Liver (tissue), 7 donors: ENCODE measurements at regions not wholly inside any gene's neighbourhood (a gene's known extent, or its start where the extent isn't known, plus 50 kb on each side); places are given as distances from the start of the nearest gene placed in this dataset.

ENCODE experiments used
- DNase-seq: peaks from one replicate; pipeline ENCODE4 v3.0.0-alpha.2; 2017; ENCODE audit warnings: low spot score
- H3K27ac ChIP-seq, 2 donors: one replicate each; pipeline ENCODE4 v1.7.0; 2013; ENCODE audit warnings: inconsistent platforms in 2 of 2, low read length in 2 of 2, control low read depth in 1 of 2, low read depth in 1 of 2, mild to moderate bottlenecking in 1 of 2
- H3K27me3 ChIP-seq, 4 donors: one replicate each; pipeline versions ENCODE4 v1.6.1 to v1.7.0; 2013; ENCODE audit warnings: low read length in 3 of 4, inconsistent platforms in 1 of 4, mild to moderate bottlenecking in 1 of 4, moderate library complexity in 1 of 4; ENCODE audit not compliant: control insufficient read depth in 4 of 4, insufficient read depth in 4 of 4
- H3K36me3 ChIP-seq, 4 donors: one replicate each; pipeline versions ENCODE4 v1.6.1 to v1.7.0; 2013; ENCODE audit warnings: low read length in 3 of 4, mild to moderate bottlenecking in 3 of 4, low read depth in 1 of 4, moderate library complexity in 1 of 4; ENCODE audit not compliant: control insufficient read depth in 4 of 4, insufficient read depth in 3 of 4
- H3K4me1 ChIP-seq, 4 donors: one replicate each; pipeline versions ENCODE4 v1.6.1 to v1.7.0; 2013; ENCODE audit warnings: low read length in 3 of 4, mild to moderate bottlenecking in 3 of 4, moderate library complexity in 1 of 4; ENCODE audit not compliant: control insufficient read depth in 4 of 4, insufficient read depth in 4 of 4
- H3K4me3 ChIP-seq, 3 donors: one replicate each; pipeline versions ENCODE4 v1.6.1 to v1.7.0; 2013; ENCODE audit warnings: low read length in 3 of 3, control low read depth in 1 of 3, low read depth in 1 of 3, mild to moderate bottlenecking in 1 of 3
- H3K9ac ChIP-seq, 2 donors: one replicate each; pipeline ENCODE4 v1.7.0; 2013; ENCODE audit warnings: low read length in 2 of 2, mild to moderate bottlenecking in 2 of 2, moderate library complexity in 2 of 2, control low read depth in 1 of 2, low read depth in 1 of 2
- H3K9me3 ChIP-seq, 4 donors: one replicate each; pipeline versions ENCODE4 v1.6.1 to v1.7.0; 2013; ENCODE audit warnings: low read length in 3 of 4; ENCODE audit not compliant: control insufficient read depth in 4 of 4
- FOXA1 ChIP-seq: IDR thresholded peaks from 2 replicates; pipeline ENCODE4 v1.6.1; 2016; ENCODE audit warnings: antibody characterized with exemption
- FOXA2 ChIP-seq: IDR thresholded peaks from 2 replicates; pipeline ENCODE4 v1.6.1; 2016; ENCODE audit warnings: antibody characterized with exemption
- GABPA ChIP-seq, 2 donors: IDR thresholded peaks in 1 of 2; conservative IDR thresholded peaks in 1 of 2; 2 replicates each; pipeline ENCODE4 v1.6.1; 2016; ENCODE audit warnings: antibody characterized with exemption in 2 of 2, mild to moderate bottlenecking in 1 of 2, moderate library complexity in 1 of 2
- HNF4A ChIP-seq, 2 donors: conservative IDR thresholded peaks; 2 replicates each; pipeline ENCODE4 v1.6.1; 2016; ENCODE audit warnings: antibody characterized with exemption in 2 of 2, mild to moderate bottlenecking in 2 of 2
- HNF4G ChIP-seq: IDR thresholded peaks from 2 replicates; pipeline ENCODE4 v1.6.1; 2016; ENCODE audit warnings: antibody characterized with exemption
- JUND ChIP-seq, 2 donors: IDR thresholded peaks; 2 replicates each; pipeline ENCODE4 v1.6.1; 2016; ENCODE audit warnings: antibody characterized with exemption in 2 of 2
- MAX ChIP-seq: IDR thresholded peaks from 2 replicates; pipeline ENCODE4 v1.6.1; 2016; ENCODE audit warnings: antibody characterized with exemption
- NR2F2 ChIP-seq: IDR thresholded peaks from 2 replicates; pipeline ENCODE4 v1.6.1; 2016; ENCODE audit warnings: antibody characterized with exemption
- RAD21 ChIP-seq, 2 donors: IDR thresholded peaks; 2 replicates each; pipeline ENCODE4 v1.6.1; 2016; ENCODE audit warnings: antibody characterized with exemption in 2 of 2, mild to moderate bottlenecking in 2 of 2
- RXRA ChIP-seq, 2 donors: IDR thresholded peaks; 2 replicates each; pipeline ENCODE4 v1.6.1; 2017 to 2018; ENCODE audit warnings: antibody characterized with exemption in 2 of 2, mild to moderate bottlenecking in 1 of 2
- TAF1 ChIP-seq: conservative IDR thresholded peaks from 2 replicates; pipeline ENCODE4 v1.6.1; 2016; ENCODE audit warnings: antibody characterized with exemption, mild to moderate bottlenecking
- YY1 ChIP-seq: IDR thresholded peaks from 2 replicates; pipeline ENCODE4 v1.6.1; 2016; ENCODE audit warnings: antibody characterized with exemption, mild to moderate bottlenecking
- WGBS: extraction: QIAGEN DNeasy Blood & Tissue Kit; methylation state at CpG from one replicate; pipeline ENCODE4 v1.1.7; 2013; 5-methylcytosine and 5-hydroxymethylcytosine counted together
- TF ChIP-seq, protein P1 (sequence below): IDR thresholded peaks from 2 replicates; pipeline ENCODE4 v1.6.1; 2016; ENCODE audit warnings: antibody characterized with exemption
- TF ChIP-seq, protein P2 (sequence below): IDR thresholded peaks from 2 replicates; pipeline ENCODE4 v1.6.1; 2016; ENCODE audit warnings: antibody characterized with exemption
- TF ChIP-seq, protein P3 (sequence below): IDR thresholded peaks from 2 replicates; pipeline ENCODE4 v1.6.1; 2016; ENCODE audit warnings: antibody characterized with exemption, mild to moderate bottlenecking
- donor health status: healthy.
- donor health status: healthy.
- donor health status: healthy.
- donor health status: healthy.

- H3K9me3 ChIP-seq: no peaks in the 10 kb centered on the region
- no peaks in the 10 kb centered on the region for H3K36me3 ChIP-seq
- no peaks in the 10 kb centered on the region for H3K4me1 ChIP-seq
- TF ChIP-seq GABPA (IDR thresholded peaks at IDR 0.05 in 1 of 2, conservative IDR thresholded peaks at IDR 0.05 in 1 of 2) (no peak), YY1 (no peak), HNF4G (no peak), NR2F2 (no peak), RAD21 (IDR thresholded peaks at IDR 0.05) (no peak), HNF4A (conservative IDR thresholded peaks at IDR 0.05) (no peak), RXRA (IDR thresholded peaks at IDR 0.05) (no peak), FOXA2 (no peak), MAX (no peak), TAF1 (no peak), FOXA1 (no peak), JUND (IDR thresholded peaks at IDR 0.05) (no peak)
- TF ChIP-seq, protein P1, sequence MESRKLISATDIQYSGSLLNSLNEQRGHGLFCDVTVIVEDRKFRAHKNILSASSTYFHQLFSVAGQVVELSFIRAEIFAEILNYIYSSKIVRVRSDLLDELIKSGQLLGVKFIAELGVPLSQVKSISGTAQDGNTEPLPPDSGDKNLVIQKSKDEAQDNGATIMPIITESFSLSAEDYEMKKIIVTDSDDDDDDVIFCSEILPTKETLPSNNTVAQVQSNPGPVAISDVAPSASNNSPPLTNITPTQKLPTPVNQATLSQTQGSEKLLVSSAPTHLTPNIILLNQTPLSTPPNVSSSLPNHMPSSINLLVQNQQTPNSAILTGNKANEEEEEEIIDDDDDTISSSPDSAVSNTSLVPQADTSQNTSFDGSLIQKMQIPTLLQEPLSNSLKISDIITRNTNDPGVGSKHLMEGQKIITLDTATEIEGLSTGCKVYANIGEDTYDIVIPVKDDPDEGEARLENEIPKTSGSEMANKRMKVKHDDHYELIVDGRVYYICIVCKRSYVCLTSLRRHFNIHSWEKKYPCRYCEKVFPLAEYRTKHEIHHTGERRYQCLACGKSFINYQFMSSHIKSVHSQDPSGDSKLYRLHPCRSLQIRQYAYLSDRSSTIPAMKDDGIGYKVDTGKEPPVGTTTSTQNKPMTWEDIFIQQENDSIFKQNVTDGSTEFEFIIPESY: no peak
- TF ChIP-seq, protein P2, sequence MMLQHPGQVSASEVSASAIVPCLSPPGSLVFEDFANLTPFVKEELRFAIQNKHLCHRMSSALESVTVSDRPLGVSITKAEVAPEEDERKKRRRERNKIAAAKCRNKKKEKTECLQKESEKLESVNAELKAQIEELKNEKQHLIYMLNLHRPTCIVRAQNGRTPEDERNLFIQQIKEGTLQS: no peak
- TF ChIP-seq, protein P3, sequence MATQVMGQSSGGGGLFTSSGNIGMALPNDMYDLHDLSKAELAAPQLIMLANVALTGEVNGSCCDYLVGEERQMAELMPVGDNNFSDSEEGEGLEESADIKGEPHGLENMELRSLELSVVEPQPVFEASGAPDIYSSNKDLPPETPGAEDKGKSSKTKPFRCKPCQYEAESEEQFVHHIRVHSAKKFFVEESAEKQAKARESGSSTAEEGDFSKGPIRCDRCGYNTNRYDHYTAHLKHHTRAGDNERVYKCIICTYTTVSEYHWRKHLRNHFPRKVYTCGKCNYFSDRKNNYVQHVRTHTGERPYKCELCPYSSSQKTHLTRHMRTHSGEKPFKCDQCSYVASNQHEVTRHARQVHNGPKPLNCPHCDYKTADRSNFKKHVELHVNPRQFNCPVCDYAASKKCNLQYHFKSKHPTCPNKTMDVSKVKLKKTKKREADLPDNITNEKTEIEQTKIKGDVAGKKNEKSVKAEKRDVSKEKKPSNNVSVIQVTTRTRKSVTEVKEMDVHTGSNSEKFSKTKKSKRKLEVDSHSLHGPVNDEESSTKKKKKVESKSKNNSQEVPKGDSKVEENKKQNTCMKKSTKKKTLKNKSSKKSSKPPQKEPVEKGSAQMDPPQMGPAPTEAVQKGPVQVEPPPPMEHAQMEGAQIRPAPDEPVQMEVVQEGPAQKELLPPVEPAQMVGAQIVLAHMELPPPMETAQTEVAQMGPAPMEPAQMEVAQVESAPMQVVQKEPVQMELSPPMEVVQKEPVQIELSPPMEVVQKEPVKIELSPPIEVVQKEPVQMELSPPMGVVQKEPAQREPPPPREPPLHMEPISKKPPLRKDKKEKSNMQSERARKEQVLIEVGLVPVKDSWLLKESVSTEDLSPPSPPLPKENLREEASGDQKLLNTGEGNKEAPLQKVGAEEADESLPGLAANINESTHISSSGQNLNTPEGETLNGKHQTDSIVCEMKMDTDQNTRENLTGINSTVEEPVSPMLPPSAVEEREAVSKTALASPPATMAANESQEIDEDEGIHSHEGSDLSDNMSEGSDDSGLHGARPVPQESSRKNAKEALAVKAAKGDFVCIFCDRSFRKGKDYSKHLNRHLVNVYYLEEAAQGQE: no peak
- no peak overlapping the region for H3K9ac ChIP-seq
- 93% methylated on average over 2 of the region's 2 CpGs for WGBS
- no peak for DNase-seq
- no peak overlapping the region for H3K27ac ChIP-seq
- no peaks in the 10 kb centered on the region for H3K27me3 ChIP-seq
- H3K4me3 ChIP-seq: no peak overlapping the region
Measured at GRCh38 chr2:145050134-145050533, 530.2 kb upstream of the ZEB2 start.

DNA sequence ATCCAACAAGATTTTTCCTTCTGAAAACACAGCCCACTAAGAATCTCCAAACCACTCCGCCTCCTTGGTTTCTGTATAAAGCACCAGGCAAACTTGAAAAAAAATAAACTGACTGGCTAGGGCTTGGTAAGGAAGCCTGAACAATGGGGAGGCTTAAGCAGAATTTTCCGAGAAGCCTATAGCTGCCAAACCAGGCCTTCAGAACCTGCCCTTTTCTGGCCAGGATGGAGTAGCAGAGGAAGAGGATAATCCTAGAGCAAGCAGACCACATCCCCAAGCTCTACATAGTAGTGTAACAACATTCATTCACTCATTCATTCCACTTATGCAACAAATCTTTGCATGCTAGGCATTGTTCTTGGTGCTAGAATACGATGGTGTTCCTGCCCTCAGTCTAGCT, 529.6 kb upstream of the ZEB2 start:
- DNase-seq: no peak
- H3K9me3 ChIP-seq: no peaks in the 10 kb centered on the region
- H3K27ac ChIP-seq: no peak overlapping the region
- TF ChIP-seq NR2F2 (no peak), MAX (no peak)
- 65% methylated on average over 3 of the region's 3 CpGs for WGBS
- no peaks in the 10 kb centered on the region for H3K4me1 ChIP-seq
- H3K4me3 ChIP-seq: no peak overlapping the region
- no peaks in the 10 kb centered on the region for H3K36me3 ChIP-seq
- H3K27me3 ChIP-seq: no peaks in the 10 kb centered on the region
- no peak overlapping the region for H3K9ac ChIP-seq
